ENCODE measurements at regions not wholly inside any gene's neighbourhood (a gene's known extent, or its start where the extent isn't known, plus 50 kb on each side); places are given as distances from the start of the nearest gene placed in this dataset.

DNA sequence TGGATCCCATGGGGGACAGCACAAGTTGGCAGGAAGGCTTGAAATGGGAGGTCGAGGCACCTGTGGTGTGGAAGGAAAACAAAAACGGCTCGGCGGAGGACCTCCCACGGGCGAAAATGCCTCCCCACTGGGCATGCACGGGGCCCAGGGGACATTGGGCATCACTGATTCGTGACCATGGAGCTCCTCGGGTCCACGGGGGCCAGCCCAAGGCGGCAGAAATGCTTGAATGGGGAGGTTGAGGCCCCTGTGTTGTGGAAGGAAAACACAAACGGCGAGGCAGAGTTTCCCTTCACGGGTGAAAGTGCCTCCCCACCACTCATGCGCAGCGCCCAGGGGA lies 376.0 kb downstream of the ALG10 start:
- Histone ChIP-seq H3K27ac (no peak overlapping the region), H3K4me1 (no peaks in the 10 kb centered on the region), H3K9me3 (no peaks in the 10 kb centered on the region), H3K36me3 (ENCODE audit: low read depth, missing control alignments) (no peaks in the 10 kb centered on the region), H3K4me3 (no peak overlapping the region), H3K27me3 (no peaks in the 10 kb centered on the region)
- TF ChIP-seq, protein P1, sequence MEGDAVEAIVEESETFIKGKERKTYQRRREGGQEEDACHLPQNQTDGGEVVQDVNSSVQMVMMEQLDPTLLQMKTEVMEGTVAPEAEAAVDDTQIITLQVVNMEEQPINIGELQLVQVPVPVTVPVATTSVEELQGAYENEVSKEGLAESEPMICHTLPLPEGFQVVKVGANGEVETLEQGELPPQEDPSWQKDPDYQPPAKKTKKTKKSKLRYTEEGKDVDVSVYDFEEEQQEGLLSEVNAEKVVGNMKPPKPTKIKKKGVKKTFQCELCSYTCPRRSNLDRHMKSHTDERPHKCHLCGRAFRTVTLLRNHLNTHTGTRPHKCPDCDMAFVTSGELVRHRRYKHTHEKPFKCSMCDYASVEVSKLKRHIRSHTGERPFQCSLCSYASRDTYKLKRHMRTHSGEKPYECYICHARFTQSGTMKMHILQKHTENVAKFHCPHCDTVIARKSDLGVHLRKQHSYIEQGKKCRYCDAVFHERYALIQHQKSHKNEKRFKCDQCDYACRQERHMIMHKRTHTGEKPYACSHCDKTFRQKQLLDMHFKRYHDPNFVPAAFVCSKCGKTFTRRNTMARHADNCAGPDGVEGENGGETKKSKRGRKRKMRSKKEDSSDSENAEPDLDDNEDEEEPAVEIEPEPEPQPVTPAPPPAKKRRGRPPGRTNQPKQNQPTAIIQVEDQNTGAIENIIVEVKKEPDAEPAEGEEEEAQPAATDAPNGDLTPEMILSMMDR (IDR thresholded peaks at IDR 0.05) = no peak
- TF ChIP-seq POLR2A (IDR thresholded peaks at IDR 0.05) = no peak
- WGBS, 2 donors = 38 to 54% methylated on average over 16 of the region's 16 CpGs
- intact Hi-C loops (cut with DNase I; ENCODE audit: low total_unique reads) = no loop called here
- DNase-seq = peak; percentile 2

DNA sequence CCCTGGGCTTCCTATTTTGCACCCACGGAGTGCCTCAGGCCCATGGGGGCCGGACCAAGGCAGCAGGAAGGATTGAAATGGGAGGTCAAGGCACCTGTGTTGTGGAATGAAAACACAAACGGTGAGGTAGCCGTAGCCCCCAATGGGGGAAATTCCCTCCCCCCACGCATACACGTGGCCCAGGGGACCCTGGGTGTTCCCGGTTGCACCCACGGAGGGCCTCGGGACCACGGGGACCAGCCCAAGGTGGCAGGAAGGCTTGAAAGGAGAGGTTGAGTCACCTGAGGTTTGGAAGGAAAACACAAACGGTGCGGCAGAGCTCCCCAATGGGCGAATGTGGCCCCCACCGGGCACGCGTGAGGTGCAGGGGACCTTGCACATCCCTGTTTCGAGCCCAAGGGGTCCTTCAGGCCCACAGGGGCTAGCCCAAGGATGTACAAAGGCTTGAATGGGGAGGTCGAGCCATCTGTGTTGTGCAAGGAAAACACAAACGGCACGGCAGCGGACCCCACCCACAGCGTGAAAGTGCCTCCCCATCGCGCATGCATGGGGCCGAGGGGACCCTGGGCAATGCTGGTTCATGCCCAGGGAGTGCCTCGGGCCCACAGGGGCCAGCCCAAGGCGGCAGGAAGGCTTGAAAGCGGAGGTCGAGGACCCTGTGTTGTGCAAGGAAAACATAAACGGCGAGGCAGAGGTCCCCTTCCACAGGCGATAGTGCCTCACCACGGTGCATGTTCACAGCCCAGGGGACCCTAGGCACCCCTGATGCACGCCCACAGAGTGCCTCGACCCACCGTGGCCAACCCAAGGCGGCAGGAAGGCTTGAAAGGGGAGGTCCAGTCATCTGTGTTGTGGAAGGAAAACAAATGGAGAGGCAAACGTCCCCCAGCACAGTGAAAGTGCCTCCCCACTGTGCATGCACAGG lies 376.7 kb downstream of the ALG10 start:
- Histone ChIP-seq H3K27me3 (no peaks in the 10 kb centered on the region), H3K27ac (no peak overlapping the region), H3K36me3 (ENCODE audit: low read depth, missing control alignments) (no peaks in the 10 kb centered on the region), H3K4me3 (no peak overlapping the region), H3K4me1 (no peaks in the 10 kb centered on the region), H3K9me3 (no peaks in the 10 kb centered on the region)
- DNase-seq = peak; percentile 0
- 45 to 53% methylated on average over 36 to 38 of the region's 38 CpGs for WGBS, 2 donors
- TF ChIP-seq, protein P1 (IDR thresholded peaks at IDR 0.05) = no peak
- TF ChIP-seq POLR2A (IDR thresholded peaks at IDR 0.05) = no peak
- intact Hi-C loops (cut with DNase I; ENCODE audit: low total_unique reads) = no loop called here

DNA sequence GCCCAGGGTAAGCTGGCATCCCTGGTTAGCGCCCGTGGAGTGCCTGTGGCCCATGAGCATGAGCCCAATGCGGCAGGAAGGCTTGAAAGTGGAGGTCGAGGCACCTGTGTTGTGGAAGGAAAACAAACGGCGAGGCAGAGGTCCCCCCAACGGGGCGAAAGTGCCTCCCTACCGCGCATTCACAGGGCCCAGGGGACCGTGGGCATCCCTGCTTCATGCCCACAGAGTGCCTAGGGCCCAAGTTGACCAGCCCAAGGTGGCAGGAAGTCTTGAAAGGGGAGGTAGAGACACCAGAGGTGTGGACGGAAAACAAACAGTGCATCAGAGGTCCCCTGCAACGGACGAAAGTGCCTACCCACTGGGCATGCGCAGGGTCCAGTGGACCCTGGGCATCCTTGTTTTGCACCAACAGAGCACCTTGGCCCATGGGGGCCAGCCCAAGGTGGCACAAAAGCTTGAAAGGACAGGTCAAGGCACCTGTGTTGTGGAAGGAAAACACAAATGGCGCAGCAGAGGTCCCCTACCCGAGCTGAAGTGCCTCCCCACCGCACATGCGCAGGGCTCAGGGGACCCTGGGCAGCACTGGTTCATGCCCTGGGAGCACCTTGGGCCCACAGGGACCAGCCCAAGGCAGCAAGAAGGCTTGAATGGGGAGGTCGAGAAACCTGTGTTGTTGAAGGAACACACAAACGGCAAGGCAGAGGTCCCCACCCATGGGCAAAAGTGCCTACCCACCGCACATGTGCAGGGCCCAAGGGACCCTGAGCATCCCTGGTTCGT lies 377.5 kb downstream of the ALG10 start:
- Histone ChIP-seq H3K4me1 (no peaks in the 10 kb centered on the region), H3K27me3 (no peaks in the 10 kb centered on the region), H3K4me3 (no peak overlapping the region), H3K9me3 (no peaks in the 10 kb centered on the region), H3K36me3 (ENCODE audit: low read depth, missing control alignments) (no peaks in the 10 kb centered on the region), H3K27ac (no peak overlapping the region)
- intact Hi-C loops (cut with DNase I; ENCODE audit: low total_unique reads) = no loop called here
- 61 to 67% methylated on average over 10 to 23 of the region's 23 CpGs for WGBS, 2 donors
- no peak for TF ChIP-seq POLR2A (IDR thresholded peaks at IDR 0.05)
- TF ChIP-seq, protein P1 (IDR thresholded peaks at IDR 0.05) = no peak
- DNase-seq = peak; percentile 4

DNA sequence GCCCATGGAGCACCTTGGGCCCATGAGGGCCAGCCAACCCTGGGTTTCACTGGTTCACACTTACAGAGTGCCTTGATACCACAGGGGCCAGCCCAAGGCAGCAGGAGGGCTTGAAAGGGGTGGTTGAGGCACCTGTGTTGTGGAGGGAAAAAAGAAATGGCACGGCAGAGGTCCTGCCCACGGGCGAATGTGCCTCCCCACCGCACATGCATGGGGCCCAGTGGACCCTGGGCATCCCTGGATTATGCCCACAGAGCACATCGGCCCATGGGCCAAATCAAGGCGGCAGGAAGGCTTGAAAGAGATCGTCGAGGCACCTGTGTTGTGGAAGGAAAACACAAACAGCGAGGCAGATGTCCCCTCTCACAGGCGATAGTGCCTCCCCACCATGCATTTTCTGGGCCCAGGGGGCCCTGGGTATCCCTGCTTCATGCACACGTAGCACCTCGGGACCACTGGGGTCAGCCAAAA lies 378.1 kb downstream of the ALG10 start:
- intact Hi-C loops (cut with DNase I; ENCODE audit: low total_unique reads) = no loop called here
- no peak overlapping the region for H3K27ac ChIP-seq
- H3K27me3 ChIP-seq = no peaks in the 10 kb centered on the region
- H3K36me3 ChIP-seq (ENCODE audit: low read depth, missing control alignments) = no peaks in the 10 kb centered on the region
- H3K9me3 ChIP-seq = no peaks in the 10 kb centered on the region
- DNase-seq = peak; percentile 4
- no peak overlapping the region for H3K4me3 ChIP-seq
- TF ChIP-seq POLR2A (IDR thresholded peaks at IDR 0.05) = no peak
- TF ChIP-seq, protein P1 (IDR thresholded peaks at IDR 0.05) = no peak
- H3K4me1 ChIP-seq = no peaks in the 10 kb centered on the region
- WGBS, 2 donors = 60 to 61% methylated on average over 12 of the region's 12 CpGs

Data from testis (tissue), 2 donors.